Stimulated activated CD4-positive, alpha-beta T cell treated with anti-CD3 and anti-CD28 coated beads, Interleukin-12 subunit alpha, Interleukin-12 subunit beta, amount 100 ng/mL, for 48 hours (primary cell): ENCODE measurements at regions not wholly inside any gene's neighbourhood (a gene's known extent, or its start where the extent isn't known, plus 50 kb on each side); places are given as distances from the start of the nearest gene placed in this dataset.
"Not testable (repeated sequence)": the region's sequence is repeated elsewhere in the genome, so short reads cannot be mapped to it uniquely, and the experiment has no call there.

Experiments
- DNase-seq, 3 donors: peaks; one replicate each; pipeline ENCODE4 v3.0.0-alpha.2; 2020; ENCODE audit warnings: low read depth in 2 of 3, low spot score in 1 of 3

DNA sequence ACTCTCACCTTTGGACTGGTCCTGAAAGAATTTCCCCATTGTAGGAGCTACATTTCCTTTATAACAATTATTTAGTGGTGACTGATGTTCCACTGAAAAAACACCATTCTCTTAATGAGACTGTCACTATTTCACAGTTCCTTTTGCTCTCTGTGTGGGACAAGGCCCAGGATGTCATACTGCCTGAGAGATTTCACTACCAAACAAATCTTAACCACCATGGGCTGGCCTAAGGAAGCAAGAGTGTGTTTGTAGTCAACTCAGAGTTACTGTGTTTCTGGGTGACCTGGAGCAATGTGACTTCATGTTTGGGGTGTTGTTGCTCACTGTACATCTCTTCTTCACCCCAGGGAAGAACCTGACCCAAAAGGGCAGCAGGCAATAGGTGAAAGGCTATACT lies 50.1 kb upstream of the ZNF608 start:
- DNase-seq = no peak

DNA sequence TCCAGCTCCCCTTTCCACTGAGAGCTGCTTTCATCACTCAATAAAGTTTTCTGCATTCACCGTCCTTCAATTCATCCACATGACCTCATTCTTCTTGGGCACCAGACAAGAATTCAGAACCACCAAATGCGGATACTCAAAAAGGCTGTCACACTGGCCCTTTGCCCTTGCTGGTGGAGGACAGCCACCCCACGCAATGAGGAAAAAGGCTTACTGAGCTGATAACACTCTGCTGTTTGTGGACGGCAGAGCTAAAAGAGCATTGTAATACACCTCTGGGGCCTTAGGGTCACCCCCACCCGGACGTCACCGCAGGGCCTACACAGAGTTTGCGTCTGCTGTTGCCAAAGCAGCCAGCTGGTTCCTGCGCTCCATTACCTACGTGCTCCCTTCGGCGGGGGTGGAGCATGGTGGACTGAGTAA lies 51.2 kb upstream of the ZNF608 start:
- no peak for DNase-seq

GRCh38 chr5:124798890-124799289 lies 52.5 kb upstream of the ZNF608 start:
- DNase-seq = no peak

- no peak for DNase-seq
These were observed 55.1 kb upstream of the ZNF608 start for GRCh38 chr5:124801551-124801950.

DNA sequence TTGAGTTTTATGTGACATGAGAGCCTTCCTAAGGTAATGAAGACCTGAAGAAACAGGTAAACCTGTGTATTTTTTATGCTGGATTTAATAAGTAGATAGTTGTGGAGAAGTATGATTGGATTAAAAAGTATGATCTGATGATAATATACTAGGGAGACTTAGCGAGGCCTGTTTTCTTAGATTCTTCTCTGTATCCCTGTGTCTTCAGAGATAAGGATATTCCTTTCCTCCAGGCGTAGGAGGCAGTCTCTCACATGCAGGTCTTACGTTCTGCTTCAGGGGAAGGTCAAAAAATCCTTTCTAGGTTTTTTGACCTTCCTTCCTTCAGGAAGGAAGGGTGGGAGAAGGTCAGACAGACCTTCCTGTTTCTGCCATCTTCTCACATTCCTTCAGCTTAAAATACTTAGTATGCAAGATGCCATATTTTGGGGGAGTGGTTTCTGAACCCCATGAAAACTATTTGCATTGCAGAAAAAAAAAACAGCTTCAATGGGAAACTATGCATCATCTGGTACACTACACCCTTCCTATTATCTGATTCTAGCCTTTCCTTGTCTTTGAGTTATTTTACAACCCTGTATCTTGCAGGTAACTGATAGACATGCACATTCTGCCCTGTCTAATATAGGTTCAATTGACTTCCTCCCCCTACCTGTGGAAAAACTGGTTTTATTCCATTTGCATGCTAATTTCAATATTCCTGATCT lies 57.3 kb upstream of the ZNF608 start:
- no peak for DNase-seq

- no peak for DNase-seq
These were observed 59.6 kb upstream of the ZNF608 start for GRCh38 chr5:124806026-124806372.

DNA sequence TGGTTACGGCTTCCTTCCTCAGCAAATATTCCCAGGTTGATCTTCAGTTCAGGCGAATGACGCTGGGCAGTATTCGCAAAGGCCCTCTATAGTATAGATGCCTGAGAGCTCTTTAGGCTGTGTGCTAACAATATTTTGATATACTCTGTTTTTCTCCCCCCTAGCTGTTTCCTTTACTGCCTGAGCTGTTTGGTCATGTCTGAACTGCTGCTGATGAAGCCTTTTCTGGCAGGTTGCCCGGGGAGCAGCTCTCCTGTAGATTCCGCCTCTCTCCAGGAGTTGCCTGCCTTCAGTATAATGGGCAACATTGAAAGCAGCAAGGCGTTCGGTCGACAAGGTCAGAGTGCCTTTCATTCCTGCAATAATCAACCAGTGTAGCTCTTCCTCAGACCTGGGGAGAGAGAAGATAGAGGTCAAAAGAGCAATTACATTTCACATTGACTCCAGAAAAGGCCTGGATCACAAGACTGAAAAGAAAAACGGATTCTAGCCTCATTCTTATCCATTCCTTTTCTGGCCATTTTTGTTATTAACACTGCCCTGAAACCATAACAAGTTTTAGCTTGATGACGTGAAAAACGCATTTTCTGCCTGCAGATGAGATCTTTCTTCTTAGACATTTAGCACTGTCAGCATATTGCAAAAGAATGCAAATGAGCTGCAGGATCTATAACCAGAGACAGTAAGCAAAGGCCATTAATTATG lies 60.1 kb upstream of the ZNF608 start:
- no peak for DNase-seq

DNA sequence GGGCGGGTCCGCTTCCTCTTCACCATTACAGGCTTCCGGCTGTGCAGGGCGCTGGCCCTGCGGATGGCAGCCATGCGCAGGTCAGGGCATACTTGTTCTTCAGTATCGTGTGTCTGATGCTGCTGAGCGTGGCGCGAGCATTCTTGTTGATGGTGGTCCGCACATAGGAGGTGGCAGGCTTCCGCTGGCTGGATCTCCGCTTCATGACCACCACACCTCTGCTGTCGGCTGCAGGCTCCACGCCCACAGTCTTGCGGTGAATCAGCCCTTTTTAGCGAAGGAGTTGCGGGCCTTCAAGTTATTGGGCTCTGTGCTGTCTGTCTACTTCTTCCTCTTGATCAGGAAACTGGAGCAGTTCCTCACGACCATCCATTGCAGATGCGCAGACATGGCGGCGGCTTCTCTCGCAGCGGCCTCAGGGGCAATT lies 62.4 kb upstream of the ZNF608 start:
- no peak for DNase-seq

GRCh38 chr5:124810396-124811006 lies 64.1 kb upstream of the ZNF608 start:
- no peak for DNase-seq

GRCh38 chr5:124812771-124813358 lies 66.4 kb upstream of the ZNF608 start:
- DNase-seq = no peak

- DNase-seq = no peak
These were observed 69.9 kb upstream of the ZNF608 start for GRCh38 chr5:124816381-124816780.

- DNase-seq = no peak
These were observed 72.8 kb upstream of the ZNF608 start for GRCh38 chr5:124819201-124819600.

GRCh38 chr5:124822647-124823046 lies 76.2 kb upstream of the ZNF608 start:
- no peak for DNase-seq

- DNase-seq = no peak
These were observed 76.9 kb upstream of the ZNF608 start for GRCh38 chr5:124823380-124823779.

DNA sequence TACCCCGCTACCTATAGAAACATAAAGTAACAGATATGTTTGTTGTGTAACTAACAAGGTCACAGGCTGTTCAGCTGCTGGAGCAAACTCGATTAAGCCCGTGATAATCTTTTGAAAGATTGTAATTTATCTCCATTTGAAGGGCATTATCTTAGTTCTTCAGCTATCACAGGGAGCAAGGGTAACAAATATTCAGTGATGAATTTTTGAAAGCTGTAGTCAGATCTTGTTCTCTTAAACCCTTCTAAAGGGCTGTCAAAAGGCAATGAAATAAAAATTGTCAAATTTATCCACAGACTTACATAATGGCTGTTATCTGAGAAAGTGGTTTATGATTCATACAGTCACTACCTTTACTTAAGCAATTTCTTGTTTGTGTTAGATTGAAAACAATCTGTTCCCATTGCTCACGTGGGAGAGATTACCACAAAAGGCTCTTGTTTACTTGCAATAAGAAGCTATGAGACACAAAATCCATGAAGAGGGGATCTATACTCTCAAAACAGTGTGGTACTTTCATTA lies 78.3 kb upstream of the ZNF608 start:
- DNase-seq = no peak

DNA sequence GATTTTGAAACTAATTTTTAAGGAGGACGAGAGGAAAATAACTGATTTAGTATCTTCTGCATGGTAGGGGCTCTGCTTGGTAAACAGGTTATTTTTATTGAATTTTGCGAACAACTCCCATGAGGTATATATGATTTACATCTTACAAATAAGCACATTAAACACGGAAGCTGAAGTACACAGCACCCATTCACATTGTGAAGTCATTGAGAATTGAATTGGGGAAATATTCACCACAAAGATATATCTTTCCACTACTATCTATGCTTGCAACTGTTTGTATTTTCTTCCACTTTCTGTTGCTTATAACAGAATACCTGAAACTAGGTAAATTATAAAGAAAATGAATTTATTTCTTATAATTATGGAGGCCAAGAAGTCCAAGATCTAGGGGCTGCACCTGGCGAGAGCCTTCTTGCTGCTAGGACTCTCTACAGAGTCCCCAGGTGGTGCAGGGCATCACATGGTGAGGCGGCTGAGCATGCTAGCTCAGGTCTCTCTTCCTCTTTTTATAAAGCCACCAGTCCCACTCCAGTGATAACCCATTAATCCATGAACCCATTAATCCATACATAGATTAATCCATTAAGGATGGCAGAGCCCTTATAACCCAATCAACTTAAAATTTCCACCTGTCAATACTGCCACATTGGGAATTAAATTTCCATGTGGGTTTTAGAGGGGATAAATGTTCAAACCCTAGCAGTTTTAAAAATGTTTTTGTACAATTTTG lies 79.0 kb upstream of the ZNF608 start:
- DNase-seq = no peak

GRCh38 chr5:124825983-124826337 lies 79.5 kb upstream of the ZNF608 start:
- no peak for DNase-seq

- DNase-seq = no peak
These were observed 82.3 kb upstream of the ZNF608 start for GRCh38 chr5:124828731-124829234.

DNA sequence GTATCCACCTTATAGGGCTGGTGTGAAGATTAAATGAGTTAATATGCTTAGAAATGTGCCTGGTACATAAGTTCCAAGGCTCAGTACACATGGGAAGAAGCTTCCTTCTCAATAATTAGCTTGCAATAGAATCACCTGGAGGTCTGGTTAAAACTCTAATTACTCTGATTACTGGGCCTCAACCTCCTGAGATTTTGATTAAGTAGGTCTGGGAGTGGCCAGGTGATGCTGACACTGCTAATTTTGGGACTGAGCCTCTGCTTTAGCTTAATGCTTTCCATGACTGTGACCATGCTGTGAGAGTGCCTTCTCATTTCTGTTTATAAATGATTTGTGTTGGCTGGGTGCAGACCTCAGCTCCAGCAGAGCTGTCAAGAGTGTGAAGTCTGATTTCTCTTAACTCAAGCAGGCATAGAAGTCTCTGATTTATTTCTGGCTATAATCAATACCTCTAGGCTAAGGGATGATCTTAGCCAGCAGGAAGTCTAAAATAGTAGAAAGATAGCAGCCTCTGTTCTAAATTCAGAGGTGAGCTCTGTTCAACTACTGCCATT lies 85.3 kb upstream of the ZNF608 start:
- DNase-seq = no peak

DNA sequence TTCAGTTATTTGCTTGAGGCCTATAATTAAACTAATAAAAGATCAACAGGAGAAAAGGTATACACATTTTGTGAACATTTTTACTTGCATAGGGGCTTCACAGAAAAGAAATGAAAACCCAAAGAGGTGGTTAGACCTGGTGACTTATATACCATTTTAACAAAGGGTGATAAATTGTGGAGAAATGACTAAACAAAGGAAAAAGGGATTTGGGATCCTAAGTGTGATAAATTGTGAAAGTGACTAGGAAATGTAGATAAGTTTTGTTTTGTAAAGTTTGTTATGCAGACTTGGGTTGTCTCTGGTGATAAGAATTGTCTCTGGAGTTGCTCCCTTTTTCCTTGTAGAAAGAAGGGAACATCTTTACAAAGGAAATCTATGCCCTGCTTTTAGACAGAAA lies 86.1 kb upstream of the ZNF608 start:
- DNase-seq = no peak

DNA sequence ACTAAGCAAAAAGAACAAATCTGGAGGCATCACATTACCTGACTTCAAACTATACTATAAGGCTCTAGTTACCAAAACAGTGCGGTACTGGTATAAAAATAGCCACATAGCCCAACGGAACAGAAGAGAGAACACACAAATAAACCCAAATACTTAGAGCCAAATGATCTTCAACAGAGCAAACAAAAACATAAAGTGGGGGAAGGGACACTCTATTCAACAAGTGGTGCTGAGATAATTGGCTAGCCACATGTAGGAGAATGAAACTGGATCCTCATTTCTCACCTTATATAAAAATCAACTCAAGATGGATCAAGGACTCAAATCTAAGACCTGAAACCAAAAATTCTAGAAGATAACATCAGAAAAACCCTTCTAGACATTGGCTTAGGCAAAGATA lies 89.9 kb upstream of the ZNF608 start:
- not testable (repeated sequence) for DNase-seq
